Keratinocyte (primary cell): ENCODE measurements at regions not wholly inside any gene's neighbourhood (a gene's known extent, or its start where the extent isn't known, plus 50 kb on each side); places are given as distances from the start of the nearest gene placed in this dataset.

Source experiments
- CTCF ChIP-seq, 3 experiments: IDR thresholded peaks in 1 of 3; conservative IDR thresholded peaks in 1 of 3; optimal IDR thresholded peaks in 1 of 3; 2 replicates in 2 of 3; 3 replicates in 1 of 3; pipeline versions ENCODE3 to v1.5.1; 2011; ENCODE audit warnings: low read length in 3 of 3, mild to moderate bottlenecking in 3 of 3, moderate library complexity in 2 of 3, control low read depth in 1 of 3, inconsistent platforms in 1 of 3; ENCODE audit not compliant: insufficient read depth in 2 of 3; ENCODE audit errors: extremely low read depth in 1 of 3
- EZH2 ChIP-seq: IDR thresholded peaks from one replicate; pipeline ENCODE4 v1.6.1; 2012; ENCODE audit warnings: inconsistent platforms, mild to moderate bottlenecking, low read length, moderate library complexity

- TF ChIP-seq CTCF (optimal IDR thresholded peaks at IDR 0.05 in 1 of 3, IDR thresholded peaks at IDR 0.05 in 1 of 3, conservative IDR thresholded peaks at IDR 0.05 in 1 of 3; ENCODE audit: extremely low read depth in 1 of 3, insufficient read depth in 2 of 3, low read length in 3 of 3) = no peak
- no peak for TF ChIP-seq EZH2
Observed at GRCh38 chr3:67289626-67290025, 291.5 kb downstream of the KBTBD8 start.
